D721Med (cell line): ENCODE measurements at regions not wholly inside any gene's neighbourhood (a gene's known extent, or its start where the extent isn't known, plus 50 kb on each side); places are given as distances from the start of the nearest gene placed in this dataset.
"Not testable (repeated sequence)": the region's sequence is repeated elsewhere in the genome, so short reads cannot be mapped to it uniquely, and the experiment has no call there.

Experiments used
- DNase-seq: peaks from one replicate; pipeline ENCODE4 v3.0.0; 2011; ENCODE audit warnings: low spot score; ENCODE audit not compliant: insufficient read length
- FAIRE-seq: peaks from 2 replicates; lab custom pipeline; 2011; peaks lifted over from hg19 to GRCh38; lab: Jason Lieb, UNC
- CTCF ChIP-seq: IDR thresholded peaks from 2 replicates; pipeline ENCODE4 v1.5.1; 2012; ENCODE audit warnings: mild to moderate bottlenecking, control low read depth; ENCODE audit not compliant: insufficient read depth; ENCODE audit errors: missing control alignments

GRCh38 chr11:41534391-41534790, 74.9 kb upstream of the LRRC4C start:
- DNase-seq (no peak), FAIRE-seq (no peak)
- TF ChIP-seq CTCF, result no peak

GRCh38 chr11:41534861-41535260, 75.4 kb upstream of the LRRC4C start:
- DNase-seq (no peak), FAIRE-seq (no peak)
- no peak for TF ChIP-seq CTCF

- FAIRE-seq, result no peak
- no peak for DNase-seq
- TF ChIP-seq CTCF, result no peak
These were observed 76.6 kb upstream of the LRRC4C start for GRCh38 chr11:41536021-41536568.

- DNase-seq, result not testable (repeated sequence)
These were observed 85.5 kb upstream of the LRRC4C start for GRCh38 chr11:41544902-41545301.

GRCh38 chr11:41578421-41579051, 119.1 kb upstream of the LRRC4C start:
- FAIRE-seq (no peak), DNase-seq (no peak)
- no peak for TF ChIP-seq CTCF

More at GRCh38 chr11:41544902-41545301, 85.5 kb upstream of the LRRC4C start:
- FAIRE-seq, result not testable (repeated sequence)

- no peak for TF ChIP-seq CTCF
- FAIRE-seq (no peak), DNase-seq (no peak)
These were observed 120.1 kb upstream of the LRRC4C start for GRCh38 chr11:41579546-41579945.

- FAIRE-seq (no peak), DNase-seq (no peak)
- no peak for TF ChIP-seq CTCF
These were observed 150.1 kb upstream of the LRRC4C start for GRCh38 chr11:41609511-41609910.
